ENCODE measurements at regions not wholly inside any gene's neighbourhood (a gene's known extent, or its start where the extent isn't known, plus 50 kb on each side); places are given as distances from the start of the nearest gene placed in this dataset.

DNA sequence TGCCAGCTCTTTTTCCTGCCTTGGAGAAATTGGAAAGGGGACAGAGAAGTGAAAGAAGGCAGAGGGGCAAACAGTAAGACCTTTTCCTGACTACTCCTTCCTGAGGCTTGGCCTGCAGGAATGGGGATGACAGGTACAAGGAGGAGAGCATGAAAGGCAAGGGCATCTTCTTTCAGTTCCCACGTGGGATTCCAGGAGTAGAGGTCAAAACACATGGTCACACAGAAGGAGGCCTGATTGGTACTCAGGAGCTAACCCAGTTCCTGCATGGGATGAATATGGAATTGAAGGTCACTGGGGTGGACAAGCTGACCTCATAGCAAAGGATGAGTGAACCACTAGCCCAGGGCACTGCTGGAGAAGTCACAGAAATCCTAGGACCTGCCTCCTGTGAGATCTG lies 112.5 kb upstream of the ZNF366 start:
- TF ChIP-seq, protein P1, sequence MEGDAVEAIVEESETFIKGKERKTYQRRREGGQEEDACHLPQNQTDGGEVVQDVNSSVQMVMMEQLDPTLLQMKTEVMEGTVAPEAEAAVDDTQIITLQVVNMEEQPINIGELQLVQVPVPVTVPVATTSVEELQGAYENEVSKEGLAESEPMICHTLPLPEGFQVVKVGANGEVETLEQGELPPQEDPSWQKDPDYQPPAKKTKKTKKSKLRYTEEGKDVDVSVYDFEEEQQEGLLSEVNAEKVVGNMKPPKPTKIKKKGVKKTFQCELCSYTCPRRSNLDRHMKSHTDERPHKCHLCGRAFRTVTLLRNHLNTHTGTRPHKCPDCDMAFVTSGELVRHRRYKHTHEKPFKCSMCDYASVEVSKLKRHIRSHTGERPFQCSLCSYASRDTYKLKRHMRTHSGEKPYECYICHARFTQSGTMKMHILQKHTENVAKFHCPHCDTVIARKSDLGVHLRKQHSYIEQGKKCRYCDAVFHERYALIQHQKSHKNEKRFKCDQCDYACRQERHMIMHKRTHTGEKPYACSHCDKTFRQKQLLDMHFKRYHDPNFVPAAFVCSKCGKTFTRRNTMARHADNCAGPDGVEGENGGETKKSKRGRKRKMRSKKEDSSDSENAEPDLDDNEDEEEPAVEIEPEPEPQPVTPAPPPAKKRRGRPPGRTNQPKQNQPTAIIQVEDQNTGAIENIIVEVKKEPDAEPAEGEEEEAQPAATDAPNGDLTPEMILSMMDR (optimal IDR thresholded peaks at IDR 0.05 in 1 of 3, IDR thresholded peaks at IDR 0.05 in 1 of 3, conservative IDR thresholded peaks at IDR 0.05 in 1 of 3; ENCODE audit: extremely low read depth in 1 of 3, insufficient read depth in 2 of 3, low read length in 3 of 3): no peak
- TF ChIP-seq EZH2 (IDR thresholded peaks at IDR 0.05; ENCODE audit: low read length): no peak
- no peak for DNase-seq (ENCODE audit: low read depth, low spot score)
- H3K9ac ChIP-seq (ENCODE audit: control insufficient read depth, extremely low read depth, insufficient read depth, low read length): no peak overlapping the region
- H3K79me2 ChIP-seq (ENCODE audit: control insufficient read depth, insufficient read depth, low read length): no peaks in the 10 kb centered on the region
- H3K36me3 ChIP-seq (ENCODE audit: control insufficient read depth in 2 of 2, extremely low read depth in 1 of 2, insufficient read depth in 2 of 2, low read length in 2 of 2): no peaks in the 10 kb centered on the region
- H2AFZ ChIP-seq (ENCODE audit: control insufficient read depth, low read length): no peak overlapping the region
- H4K20me1 ChIP-seq (ENCODE audit: control insufficient read depth, extremely low read depth, insufficient read depth, low read length): no peaks in the 10 kb centered on the region
- no peaks in the 10 kb centered on the region for H3K27me3 ChIP-seq (ENCODE audit: control insufficient read depth, extremely low read depth, insufficient read depth, low read length)
- dilution Hi-C loops (cut with MboI; ENCODE audit: extremely low pct_ligation_motif_present, low sequenced_read_pairs): no loop called here
- FAIRE-seq: no peak
- H3K9me1 ChIP-seq (ENCODE audit: control insufficient read depth, extremely low read depth, insufficient read depth, low read length): no peaks in the 10 kb centered on the region
- no peak overlapping the region for H3K4me2 ChIP-seq (ENCODE audit: control insufficient read depth, extremely low read depth, insufficient read depth, low read depth, low read length)
- H3K27ac ChIP-seq (ENCODE audit: control insufficient read depth, insufficient read depth, low read length): no peak overlapping the region
- no peak overlapping the region for H3K4me3 ChIP-seq (ENCODE audit: control insufficient read depth in 2 of 3, extremely low read depth in 1 of 3, insufficient read depth in 2 of 3, low read depth in 1 of 3, low read length in 3 of 3)
- no peaks in the 10 kb centered on the region for H3K9me3 ChIP-seq (ENCODE audit: control insufficient read depth, low read depth, low read length)
- H3K4me1 ChIP-seq (ENCODE audit: control insufficient read depth, extremely low read depth, insufficient read depth, low read length): no peaks in the 10 kb centered on the region

DNA sequence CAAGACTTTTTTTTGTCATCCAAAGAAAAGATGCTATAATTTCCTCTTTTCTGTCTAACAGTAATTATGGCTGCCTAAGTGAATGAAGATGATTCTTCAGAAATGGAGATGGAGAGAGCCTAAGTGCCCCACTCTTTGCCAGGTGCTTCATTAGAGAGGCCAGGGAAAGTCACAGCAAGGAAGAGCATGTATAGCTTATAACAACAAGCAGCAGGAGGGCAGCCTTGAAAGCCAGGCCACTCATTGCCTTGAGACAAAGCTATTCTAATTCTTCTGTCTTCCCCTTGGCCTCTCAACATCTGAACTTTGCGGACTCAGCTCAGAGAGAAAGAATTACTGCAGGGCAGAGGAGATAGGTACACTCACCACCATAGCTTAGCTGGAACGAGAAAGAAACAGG lies 112.0 kb upstream of the ZNF366 start:
- dilution Hi-C loops (cut with MboI; ENCODE audit: extremely low pct_ligation_motif_present, low sequenced_read_pairs): no loop called here
- H4K20me1 ChIP-seq (ENCODE audit: control insufficient read depth, extremely low read depth, insufficient read depth, low read length): no peaks in the 10 kb centered on the region
- H3K4me1 ChIP-seq (ENCODE audit: control insufficient read depth, extremely low read depth, insufficient read depth, low read length): no peaks in the 10 kb centered on the region
- FAIRE-seq (no peak), DNase-seq (ENCODE audit: low read depth, low spot score) (no peak)
- no peak overlapping the region for H3K4me2 ChIP-seq (ENCODE audit: control insufficient read depth, extremely low read depth, insufficient read depth, low read depth, low read length)
- no peaks in the 10 kb centered on the region for H3K36me3 ChIP-seq (ENCODE audit: control insufficient read depth in 2 of 2, extremely low read depth in 1 of 2, insufficient read depth in 2 of 2, low read length in 2 of 2)
- H3K9me3 ChIP-seq (ENCODE audit: control insufficient read depth, low read depth, low read length): no peaks in the 10 kb centered on the region
- no peak overlapping the region for H3K27ac ChIP-seq (ENCODE audit: control insufficient read depth, insufficient read depth, low read length)
- H2AFZ ChIP-seq (ENCODE audit: control insufficient read depth, low read length): no peak overlapping the region
- no peak overlapping the region for H3K4me3 ChIP-seq (ENCODE audit: control insufficient read depth in 2 of 3, extremely low read depth in 1 of 3, insufficient read depth in 2 of 3, low read depth in 1 of 3, low read length in 3 of 3)
- H3K9me1 ChIP-seq (ENCODE audit: control insufficient read depth, extremely low read depth, insufficient read depth, low read length): no peaks in the 10 kb centered on the region
- H3K27me3 ChIP-seq (ENCODE audit: control insufficient read depth, extremely low read depth, insufficient read depth, low read length): no peaks in the 10 kb centered on the region
- H3K9ac ChIP-seq (ENCODE audit: control insufficient read depth, extremely low read depth, insufficient read depth, low read length): no peak overlapping the region
- H3K79me2 ChIP-seq (ENCODE audit: control insufficient read depth, insufficient read depth, low read length): no peaks in the 10 kb centered on the region
- TF ChIP-seq, protein P1 (optimal IDR thresholded peaks at IDR 0.05 in 1 of 3, IDR thresholded peaks at IDR 0.05 in 1 of 3, conservative IDR thresholded peaks at IDR 0.05 in 1 of 3; ENCODE audit: extremely low read depth in 1 of 3, insufficient read depth in 2 of 3, low read length in 3 of 3): no peak
- TF ChIP-seq EZH2 (IDR thresholded peaks at IDR 0.05; ENCODE audit: low read length): no peak
